ENCODE measurements at regions not wholly inside any gene's neighbourhood (a gene's known extent, or its start where the extent isn't known, plus 50 kb on each side); places are given as distances from the start of the nearest gene placed in this dataset.

DNA sequence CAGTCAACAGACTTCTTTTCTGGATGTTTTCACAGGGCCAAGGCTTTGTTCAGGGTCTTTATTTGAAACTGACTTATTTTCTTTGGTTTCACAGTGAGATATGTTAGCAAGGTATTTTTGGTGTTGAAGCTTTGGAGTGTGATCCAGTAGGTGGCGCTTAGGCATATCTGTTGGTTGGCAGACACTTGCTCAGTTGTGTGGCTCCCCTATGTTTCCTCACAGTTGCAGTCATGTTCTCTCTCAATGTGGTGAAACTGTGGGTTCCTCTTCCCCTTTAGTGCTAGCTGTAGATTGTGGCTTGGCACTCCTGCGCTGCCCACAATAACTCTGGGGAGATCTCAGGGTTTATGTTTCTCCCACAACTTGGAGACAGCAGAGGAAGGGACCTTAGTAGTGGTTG lies 460.8 kb downstream of the SLITRK2 start:
- TF ChIP-seq CENPX (CRISPR knock-in tag; IDR thresholded peaks at IDR 0.05) (no peak), ZNF207 (IDR thresholded peaks at IDR 0.05; ENCODE audit: borderline replicate concordance) (no peak), YEATS2 (CRISPR knock-in tag; IDR thresholded peaks at IDR 0.05; ENCODE audit: borderline replicate concordance) (no peak), AKAP8 (CRISPR knock-in tag; IDR thresholded peaks at IDR 0.05) (no peak), USF2 (IDR thresholded peaks at IDR 0.05; ENCODE audit: low read depth, low read length) (no peak), USF2 (CRISPR knock-in tag; IDR thresholded peaks at IDR 0.05; ENCODE audit: borderline replicate concordance) (no peak)
